ENCODE measurements at regions not wholly inside any gene's neighbourhood (a gene's known extent, or its start where the extent isn't known, plus 50 kb on each side); places are given as distances from the start of the nearest gene placed in this dataset.

- TF ChIP-seq CTCF (conservative IDR thresholded peaks at IDR 0.05 in 1 of 2, IDR thresholded peaks at IDR 0.05 in 1 of 2; ENCODE audit: extremely low read depth in 1 of 2, insufficient read depth in 1 of 2, low read depth in 1 of 2, low read length in 2 of 2) (no peak), EZH2 (IDR thresholded peaks at IDR 0.05; ENCODE audit: borderline replicate concordance, low read length) (no peak)
Measured at GRCh38 chr4:138099385-138099784, 142.8 kb downstream of the SLC7A11 start.
